ENCODE measurements at regions not wholly inside any gene's neighbourhood (a gene's known extent, or its start where the extent isn't known, plus 50 kb on each side); places are given as distances from the start of the nearest gene placed in this dataset.
"Not testable (repeated sequence)": the region's sequence is repeated elsewhere in the genome, so short reads cannot be mapped to it uniquely, and the experiment has no call there.

DNA sequence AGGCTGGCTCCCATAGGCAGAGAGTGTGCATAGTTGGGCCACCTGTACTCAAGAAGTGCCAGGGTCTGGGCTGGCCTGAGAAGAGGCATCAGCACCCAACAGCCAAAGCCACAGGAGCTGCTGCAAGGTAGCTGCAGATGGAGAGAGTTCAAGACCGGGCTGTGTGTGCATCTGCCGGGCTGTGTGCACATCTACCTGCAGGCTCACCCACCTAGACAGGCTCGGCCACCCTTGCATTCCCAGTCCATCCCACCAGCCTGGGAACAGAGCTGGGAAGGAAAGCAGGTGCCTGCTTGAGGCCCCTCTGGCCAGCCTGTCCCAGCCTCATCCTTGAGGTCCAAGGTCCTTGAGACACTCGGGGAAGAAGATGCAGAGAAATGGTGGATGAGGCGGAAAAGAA lies 194.4 kb upstream of the AJAP1 start:
- no peak for DNase-seq

DNA sequence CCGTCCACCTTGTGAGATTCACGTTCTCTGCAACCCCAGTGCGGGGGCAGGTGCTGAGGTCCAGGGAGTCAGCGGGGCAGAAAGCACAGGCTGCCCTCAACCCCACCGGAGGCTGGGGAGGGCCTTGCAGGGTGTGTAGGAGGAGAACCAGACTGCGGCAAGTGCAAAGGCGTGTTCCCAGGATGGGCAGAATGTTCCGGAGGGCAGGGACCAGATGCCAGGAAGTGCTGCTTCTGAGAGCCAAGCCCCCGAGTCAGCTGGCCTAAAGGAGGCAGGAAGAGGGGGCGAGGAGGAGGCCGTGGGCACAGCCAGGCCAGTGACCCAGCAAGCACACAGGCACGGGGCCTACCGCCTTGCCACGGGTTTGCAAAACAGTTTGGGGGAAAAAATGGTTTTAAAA lies 193.8 kb upstream of the AJAP1 start:
- no peak for DNase-seq

DNA sequence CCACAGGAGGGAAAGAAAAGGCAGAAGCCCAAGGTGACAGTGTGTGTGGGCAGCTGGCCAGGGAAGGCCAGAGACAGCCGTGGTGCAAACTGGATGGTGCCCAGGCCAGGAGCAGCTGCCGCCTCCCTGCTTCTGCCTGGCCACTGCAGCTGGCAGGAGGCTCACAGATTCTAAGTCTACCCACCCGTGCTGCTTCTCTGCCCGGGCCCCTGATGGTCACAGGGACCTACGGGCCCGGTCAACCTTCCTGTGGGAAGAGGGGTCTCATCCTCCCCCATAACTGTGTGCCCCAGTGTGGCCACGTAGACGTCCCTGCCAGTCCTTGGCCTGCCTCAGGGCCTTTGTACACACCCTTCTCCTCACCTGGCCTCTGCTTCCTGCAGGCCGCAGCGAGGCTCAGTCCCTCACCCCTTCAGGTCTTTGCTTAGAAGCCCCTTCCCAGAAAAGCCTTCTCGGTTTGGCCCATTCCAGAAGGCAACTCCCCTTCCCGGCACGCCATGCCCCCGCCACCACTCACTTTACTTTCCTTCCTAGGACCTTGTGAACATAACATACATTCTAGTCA lies 192.6 kb upstream of the AJAP1 start:
- DNase-seq = no peak

GRCh38 chr1:4462831-4463484 lies 191.5 kb upstream of the AJAP1 start:
- DNase-seq = no peak

GRCh38 chr1:4463631-4464030 lies 190.8 kb upstream of the AJAP1 start:
- no peak for DNase-seq

- DNase-seq = no peak
These were observed 189.9 kb upstream of the AJAP1 start for GRCh38 chr1:4464478-4464877.

DNA sequence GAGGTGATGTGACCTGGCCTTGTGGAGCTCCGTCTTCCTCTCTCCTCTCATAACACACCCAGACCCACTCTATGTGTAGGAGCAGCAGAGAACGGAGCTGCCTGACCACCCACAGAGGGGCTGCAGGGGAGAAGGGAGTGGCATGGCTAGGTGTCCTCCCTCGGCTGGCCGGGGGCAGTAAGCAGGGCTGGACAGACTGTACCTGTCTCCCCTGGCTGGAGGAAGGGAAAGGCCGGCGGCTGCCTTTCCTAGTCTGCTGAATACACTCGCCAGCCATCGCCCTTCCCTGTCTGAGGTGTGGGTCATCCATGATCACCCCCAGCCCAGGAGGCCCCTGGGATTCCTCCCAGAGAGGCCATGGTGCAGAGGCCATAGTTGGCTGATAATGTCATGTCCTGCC lies 187.2 kb upstream of the AJAP1 start:
- DNase-seq = no peak

- DNase-seq = no peak
These were observed 186.0 kb upstream of the AJAP1 start for GRCh38 chr1:4468386-4468785.

DNA sequence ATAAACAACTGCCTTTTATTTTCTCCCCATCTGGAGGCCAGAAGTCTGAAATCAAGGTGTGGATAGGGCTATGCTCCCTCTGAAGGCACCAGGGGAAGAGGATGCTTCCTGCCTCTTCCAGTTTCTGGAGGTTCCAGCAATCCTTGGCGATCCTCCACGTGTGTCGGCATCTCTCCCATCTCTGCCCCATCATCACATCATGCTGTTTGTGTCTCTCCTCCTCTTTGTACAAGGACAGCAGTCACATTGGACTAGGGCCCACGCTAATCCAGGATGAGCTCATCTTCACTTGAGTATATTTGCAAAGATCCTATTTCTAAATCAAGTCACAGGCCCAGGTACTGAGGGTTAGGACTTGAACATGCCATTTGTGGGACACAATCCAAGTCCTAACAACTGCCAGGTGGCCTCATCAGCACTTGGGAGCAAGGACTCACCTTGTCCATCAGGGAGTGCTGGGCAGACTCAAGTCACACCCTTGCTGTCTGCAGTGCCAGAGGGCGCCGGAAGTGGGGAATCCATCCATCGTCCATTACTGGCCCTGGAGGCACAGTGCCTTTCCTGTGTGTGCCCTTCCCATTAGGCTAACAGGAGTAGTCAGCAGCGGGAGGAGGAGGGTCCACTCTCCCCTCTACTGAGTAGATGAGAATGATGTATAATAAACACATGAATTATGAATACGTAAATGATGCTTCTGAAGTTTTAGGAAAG lies 185.4 kb upstream of the AJAP1 start:
- DNase-seq = no peak

DNA sequence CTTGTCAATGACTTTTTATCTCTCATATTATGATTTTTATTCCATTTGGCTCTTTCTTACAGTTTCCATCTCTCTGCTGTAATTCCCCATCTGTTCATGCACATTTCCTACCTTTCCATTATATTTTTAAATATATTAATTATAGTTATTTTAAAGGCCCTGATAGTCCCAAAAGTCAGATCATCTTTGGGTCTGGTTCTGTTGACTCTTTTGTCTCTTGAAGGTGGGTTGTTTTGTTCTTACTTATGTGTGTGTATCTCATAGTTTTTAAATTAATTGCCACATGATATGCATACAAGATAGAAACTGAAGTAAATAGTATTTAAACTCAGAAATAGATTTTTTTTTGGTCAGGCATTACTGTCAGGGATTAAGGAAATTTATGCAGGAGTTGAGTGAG lies 178.0 kb upstream of the AJAP1 start:
- DNase-seq = no peak

GRCh38 chr1:4481451-4481850 lies 173.0 kb upstream of the AJAP1 start:
- DNase-seq = no peak

GRCh38 chr1:4482526-4482925 lies 171.9 kb upstream of the AJAP1 start:
- DNase-seq = no peak

DNA sequence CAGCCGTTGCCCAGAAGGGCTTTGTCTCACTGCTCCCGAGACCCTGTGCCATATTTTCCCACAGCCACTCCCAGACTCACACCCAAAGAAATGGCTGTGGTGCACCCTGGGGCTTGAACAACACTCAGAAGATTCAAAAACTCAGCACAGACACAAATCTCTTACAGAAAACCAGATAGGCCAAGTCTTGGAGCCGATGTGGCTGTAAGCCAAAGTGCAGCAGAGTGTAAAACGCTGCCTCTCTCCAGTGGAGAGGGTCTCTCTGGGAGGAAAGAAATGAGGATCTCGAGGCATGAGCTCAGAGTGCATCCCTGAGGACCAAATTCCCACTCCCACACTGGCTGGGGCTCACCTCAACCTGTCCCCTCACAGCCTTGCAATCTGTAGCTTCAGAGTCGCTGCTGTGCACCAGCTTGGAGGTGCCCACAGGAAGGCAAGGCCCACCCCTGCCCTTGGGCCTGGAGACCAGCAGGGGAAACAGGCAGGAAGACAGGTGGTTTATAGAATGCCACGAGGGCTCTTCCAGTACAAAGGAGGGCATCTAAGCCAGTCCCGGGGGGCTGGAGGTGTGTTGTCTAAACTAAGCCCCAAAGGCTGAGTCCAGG lies 171.3 kb upstream of the AJAP1 start:
- no peak for DNase-seq

DNA sequence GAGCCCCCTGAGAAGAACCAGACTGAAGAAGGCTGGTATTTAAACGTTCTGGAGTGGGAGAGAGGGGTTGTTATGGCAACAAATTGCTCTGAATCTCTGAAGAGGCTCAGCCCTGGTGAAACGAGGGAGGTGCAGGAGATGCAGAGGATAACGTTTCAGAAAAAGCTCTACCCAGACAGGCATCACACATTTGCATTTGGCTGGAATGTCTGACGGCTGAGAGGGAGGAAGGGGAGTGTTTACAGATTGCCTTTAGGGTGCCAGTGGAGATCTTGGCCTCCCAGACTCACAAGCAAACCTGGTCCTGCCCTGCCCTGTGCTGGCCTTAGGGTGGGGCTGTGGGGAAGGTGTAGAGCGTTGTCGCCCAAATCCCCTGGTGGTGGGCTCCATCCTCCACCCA lies 169.0 kb upstream of the AJAP1 start:
- no peak for DNase-seq

GRCh38 chr1:4485878-4486277 lies 168.5 kb upstream of the AJAP1 start:
- no peak for DNase-seq

- no peak for DNase-seq
These were observed 167.8 kb upstream of the AJAP1 start for GRCh38 chr1:4486408-4487120.

- no peak for DNase-seq
These were observed 166.4 kb upstream of the AJAP1 start for GRCh38 chr1:4488018-4488417.

- no peak for DNase-seq
These were observed 164.9 kb upstream of the AJAP1 start for GRCh38 chr1:4489486-4489885.

GRCh38 chr1:4489992-4490391 lies 164.4 kb upstream of the AJAP1 start:
- not testable (repeated sequence) for DNase-seq

DNA sequence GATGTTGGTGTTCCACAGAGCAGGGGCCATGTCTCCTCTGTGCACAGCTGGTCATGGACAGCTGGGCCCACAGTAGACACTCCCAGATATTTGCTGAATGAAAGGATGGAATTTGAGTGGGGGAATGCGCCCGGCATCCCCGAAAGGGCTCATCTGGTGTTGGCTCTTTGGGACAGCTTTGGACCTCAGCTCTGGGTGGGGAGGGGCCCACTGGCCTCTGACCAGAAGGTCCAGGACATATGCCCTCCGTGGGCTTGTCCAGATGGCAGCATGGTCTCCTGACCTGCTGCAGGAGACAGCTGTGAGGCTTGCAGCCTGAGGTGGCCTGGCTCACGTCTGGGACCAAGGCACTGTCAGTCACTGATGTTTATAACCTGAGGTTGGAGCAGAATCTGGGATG lies 160.4 kb upstream of the AJAP1 start:
- DNase-seq = no peak

DNA sequence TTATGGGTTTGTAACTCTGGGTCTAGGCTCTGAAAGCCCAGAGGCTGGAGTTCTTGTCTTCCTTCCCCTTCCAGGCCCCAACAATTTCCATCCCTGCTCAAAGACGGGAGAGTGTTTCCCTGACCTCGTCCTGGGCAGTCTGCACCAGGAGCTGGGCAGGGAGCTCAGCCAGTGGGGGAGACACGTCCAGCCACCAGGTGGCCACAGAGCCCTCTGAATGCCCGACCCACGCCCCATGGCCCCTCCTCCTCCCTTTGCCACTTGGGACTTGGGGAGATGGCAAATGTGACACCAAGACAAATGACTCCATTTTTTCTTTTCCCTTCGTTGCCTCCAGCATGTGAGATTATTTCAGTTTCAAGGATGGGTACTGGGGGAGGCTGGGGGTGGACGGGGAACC lies 159.9 kb upstream of the AJAP1 start:
- no peak for DNase-seq

- DNase-seq = no peak
These were observed 158.6 kb upstream of the AJAP1 start for GRCh38 chr1:4495809-4496208.

- DNase-seq = no peak
These were observed 154.0 kb upstream of the AJAP1 start for GRCh38 chr1:4500441-4500840.

GRCh38 chr1:4506591-4506990 lies 147.8 kb upstream of the AJAP1 start:
- no peak for DNase-seq
